T-helper 2 cell treated with Interferon-gamma antibody and Interleukin-4, amounts not matched to agents 5 μg/mL and 100 μg/mL, for 36 hours (primary cell): ENCODE measurements at regions not wholly inside any gene's neighbourhood (a gene's known extent, or its start where the extent isn't known, plus 50 kb on each side); places are given as distances from the start of the nearest gene placed in this dataset.

Experiments
- DNase-seq: peaks from one replicate; pipeline ENCODE4 v3.0.0; 2021; ENCODE audit warnings: low spot score
- H3K27ac Mint-ChIP-seq: one replicate; pipeline ENCODE4 v1.8.0; 2021; ENCODE audit warnings: mild to moderate bottlenecking, mixed read lengths
- H3K27me3 Mint-ChIP-seq: one replicate; pipeline ENCODE4 v1.8.0; 2021; ENCODE audit warnings: low read depth, mixed read lengths
- H3K36me3 Mint-ChIP-seq: one replicate; pipeline ENCODE4 v1.8.0; 2021; ENCODE audit warnings: low read depth, mixed read lengths
- H3K4me1 Mint-ChIP-seq: one replicate; pipeline ENCODE4 v1.8.0; 2021; ENCODE audit warnings: low read depth, mixed read lengths
- H3K4me3 Mint-ChIP-seq: one replicate; pipeline ENCODE4 v1.8.0; 2022; ENCODE audit warnings: mild to moderate bottlenecking, moderate library complexity, mixed read lengths
- H3K9me3 Mint-ChIP-seq: one replicate; pipeline ENCODE4 v1.8.0; 2021; ENCODE audit warnings: mixed read lengths

DNA sequence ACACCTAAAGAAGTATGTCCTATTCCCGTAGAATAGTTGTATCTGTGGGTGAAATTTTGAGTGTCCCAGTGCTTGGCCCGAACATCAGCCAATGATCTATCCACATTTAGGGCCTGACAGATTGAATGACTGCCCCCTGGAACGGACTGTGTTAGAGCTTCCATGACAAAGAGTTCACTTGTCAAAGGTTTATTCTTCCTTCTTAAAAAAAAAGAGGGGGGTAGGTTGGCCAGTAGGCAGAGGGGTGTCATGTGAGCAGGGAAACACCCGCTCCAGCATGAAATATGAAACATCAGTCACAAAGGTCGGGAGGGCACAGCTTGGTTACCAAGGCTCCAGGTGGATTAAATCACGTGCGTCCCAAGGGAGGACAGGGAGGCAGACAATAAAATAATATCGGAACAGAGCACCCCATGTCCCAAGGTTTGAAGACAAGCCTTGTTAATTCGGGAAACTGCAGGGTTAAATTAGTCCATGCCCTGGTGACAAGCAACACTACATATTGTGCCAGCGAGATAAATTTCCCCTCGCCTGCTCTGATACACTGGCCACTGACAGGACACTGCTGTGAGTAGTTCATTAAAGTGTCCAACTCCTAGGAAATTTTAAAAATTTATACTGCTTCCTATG, 401.2 kb downstream of the IRX1 start:
- DNase-seq = no peak
- H3K27me3 Mint-ChIP-seq = no peaks in the 10 kb centered on the region
- H3K4me1 Mint-ChIP-seq = no peaks in the 10 kb centered on the region
- no peak overlapping the region for H3K27ac Mint-ChIP-seq
- H3K36me3 Mint-ChIP-seq = no peaks in the 10 kb centered on the region
- H3K9me3 Mint-ChIP-seq = peaks cover 4% of the 10 kb centered on the region
- H3K4me3 Mint-ChIP-seq = no peak overlapping the region

GRCh38 chr5:3997670-3998069, 402.0 kb downstream of the IRX1 start:
- DNase-seq = no peak
- Mint-ChIP-seq H3K4me1 (no peaks in the 10 kb centered on the region), H3K27ac (no peak overlapping the region), H3K4me3 (no peak overlapping the region), H3K36me3 (no peaks in the 10 kb centered on the region), H3K9me3 (peaks cover 8% of the 10 kb centered on the region), H3K27me3 (no peaks in the 10 kb centered on the region)

GRCh38 chr5:3999929-4000328, 404.3 kb downstream of the IRX1 start:
- H3K27ac Mint-ChIP-seq = no peak overlapping the region
- H3K9me3 Mint-ChIP-seq = peaks cover 8% of the 10 kb centered on the region
- no peaks in the 10 kb centered on the region for H3K36me3 Mint-ChIP-seq
- no peak for DNase-seq
- H3K4me1 Mint-ChIP-seq = no peaks in the 10 kb centered on the region
- no peaks in the 10 kb centered on the region for H3K27me3 Mint-ChIP-seq
- no peak overlapping the region for H3K4me3 Mint-ChIP-seq

GRCh38 chr5:4001004-4001403, 405.4 kb downstream of the IRX1 start:
- DNase-seq = no peak
- Mint-ChIP-seq H3K27me3 (no peaks in the 10 kb centered on the region), H3K4me3 (no peak overlapping the region), H3K27ac (no peak overlapping the region), H3K9me3 (peaks cover 16% of the 10 kb centered on the region), H3K36me3 (no peaks in the 10 kb centered on the region), H3K4me1 (no peaks in the 10 kb centered on the region)

GRCh38 chr5:4001758-4002533, 406.3 kb downstream of the IRX1 start:
- no peak overlapping the region for H3K4me3 Mint-ChIP-seq
- H3K9me3 Mint-ChIP-seq = peaks cover 20% of the 10 kb centered on the region
- no peak overlapping the region for H3K27ac Mint-ChIP-seq
- H3K4me1 Mint-ChIP-seq = no peaks in the 10 kb centered on the region
- H3K27me3 Mint-ChIP-seq = no peaks in the 10 kb centered on the region
- no peak for DNase-seq
- no peaks in the 10 kb centered on the region for H3K36me3 Mint-ChIP-seq

DNA sequence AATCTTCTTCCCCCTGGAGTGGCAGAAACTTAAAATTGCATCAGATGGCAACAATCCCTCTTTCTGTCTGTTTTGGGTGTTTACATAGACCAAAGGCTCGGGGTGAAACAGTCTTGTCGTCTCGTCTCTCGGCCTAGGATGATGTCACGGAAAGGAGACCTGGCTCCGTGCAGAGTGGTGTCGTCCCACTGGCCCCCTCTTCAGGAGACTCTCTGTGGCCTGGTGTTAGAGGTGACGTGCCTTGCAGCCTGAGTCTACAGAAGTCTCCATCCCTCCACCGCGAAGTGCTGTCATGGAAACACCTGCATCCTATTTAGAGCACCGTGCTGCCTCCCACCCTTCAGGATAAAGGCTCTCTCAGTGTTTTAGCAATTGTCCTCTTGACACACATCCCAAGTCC, 409.7 kb downstream of the IRX1 start:
- Mint-ChIP-seq H3K4me1 (no peaks in the 10 kb centered on the region), H3K27ac (no peak overlapping the region), H3K36me3 (no peaks in the 10 kb centered on the region), H3K4me3 (no peak overlapping the region), H3K9me3 (peaks cover 30% of the 10 kb centered on the region), H3K27me3 (no peaks in the 10 kb centered on the region)
- no peak for DNase-seq

GRCh38 chr5:4007001-4007400, 411.4 kb downstream of the IRX1 start:
- no peaks in the 10 kb centered on the region for H3K36me3 Mint-ChIP-seq
- peaks cover 28% of the 10 kb centered on the region for H3K9me3 Mint-ChIP-seq
- H3K27ac Mint-ChIP-seq = no peak overlapping the region
- H3K27me3 Mint-ChIP-seq = no peaks in the 10 kb centered on the region
- no peak overlapping the region for H3K4me3 Mint-ChIP-seq
- no peak for DNase-seq
- H3K4me1 Mint-ChIP-seq = no peaks in the 10 kb centered on the region

DNA sequence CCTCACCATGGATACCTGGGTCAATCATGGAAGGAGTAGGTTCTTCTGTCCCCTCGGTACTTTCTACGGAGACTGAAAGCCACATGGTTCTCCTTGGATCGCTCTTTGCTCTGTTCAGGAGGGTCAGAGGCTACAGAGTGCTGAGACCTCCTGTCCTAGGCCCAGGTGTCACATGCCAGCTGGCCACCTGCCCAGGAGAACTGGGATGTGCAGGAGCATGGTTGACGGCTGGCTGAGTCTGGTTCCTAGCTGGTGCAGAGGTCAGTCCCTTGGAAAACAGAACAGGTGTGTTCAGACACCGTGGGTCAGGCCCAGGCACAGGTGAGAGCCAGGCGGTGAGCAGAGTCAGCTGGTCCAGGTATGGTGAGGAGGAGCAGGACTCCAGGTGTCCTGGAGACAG, 416.3 kb downstream of the IRX1 start:
- Mint-ChIP-seq H3K4me3 (no peak overlapping the region), H3K9me3 (peaks cover 13% of the 10 kb centered on the region), H3K27me3 (no peaks in the 10 kb centered on the region), H3K36me3 (no peaks in the 10 kb centered on the region), H3K27ac (no peak overlapping the region), H3K4me1 (no peaks in the 10 kb centered on the region)
- DNase-seq = no peak

DNA sequence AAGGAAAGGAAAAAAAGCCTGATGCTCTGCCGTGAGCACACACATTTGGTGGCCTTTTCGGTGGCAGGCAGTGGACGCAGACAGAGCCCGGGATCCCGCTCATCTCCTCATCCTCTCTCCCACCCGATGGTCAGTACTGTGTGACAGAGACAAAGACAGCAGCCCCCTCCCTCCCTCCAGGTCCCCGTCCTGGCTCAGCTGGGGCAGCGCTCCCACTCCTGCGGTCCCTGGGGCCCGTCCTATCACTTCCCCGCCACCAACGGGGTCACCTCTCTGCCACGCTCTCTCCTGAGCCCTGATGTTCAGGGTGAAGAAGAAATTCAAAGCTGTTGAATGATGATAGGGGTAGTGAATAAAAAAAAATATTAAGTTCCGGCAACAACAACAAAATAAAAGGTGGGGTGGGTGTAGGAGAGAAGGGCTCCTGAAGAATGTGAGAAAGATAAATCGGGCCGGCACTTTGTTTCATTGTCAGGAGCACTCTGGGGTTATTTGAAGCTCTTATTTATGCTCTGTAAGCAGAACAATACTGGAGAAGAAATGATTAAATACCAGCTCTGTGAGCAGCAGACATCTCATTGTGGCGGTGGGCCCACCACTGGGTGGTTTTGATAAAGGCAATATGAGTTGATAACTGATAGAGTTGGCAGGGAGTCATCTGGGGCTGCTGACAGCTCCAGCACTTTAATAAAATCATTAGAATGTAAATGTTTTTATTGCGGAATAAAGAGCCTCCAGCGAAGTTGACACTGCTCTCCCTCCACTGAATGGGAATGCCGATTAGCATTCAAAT, 417.7 kb downstream of the IRX1 start:
- Mint-ChIP-seq H3K27ac (no peak overlapping the region), H3K36me3 (no peaks in the 10 kb centered on the region), H3K4me1 (no peaks in the 10 kb centered on the region), H3K9me3 (peaks cover 15% of the 10 kb centered on the region), H3K27me3 (no peaks in the 10 kb centered on the region), H3K4me3 (no peak overlapping the region)
- DNase-seq = no peak

DNA sequence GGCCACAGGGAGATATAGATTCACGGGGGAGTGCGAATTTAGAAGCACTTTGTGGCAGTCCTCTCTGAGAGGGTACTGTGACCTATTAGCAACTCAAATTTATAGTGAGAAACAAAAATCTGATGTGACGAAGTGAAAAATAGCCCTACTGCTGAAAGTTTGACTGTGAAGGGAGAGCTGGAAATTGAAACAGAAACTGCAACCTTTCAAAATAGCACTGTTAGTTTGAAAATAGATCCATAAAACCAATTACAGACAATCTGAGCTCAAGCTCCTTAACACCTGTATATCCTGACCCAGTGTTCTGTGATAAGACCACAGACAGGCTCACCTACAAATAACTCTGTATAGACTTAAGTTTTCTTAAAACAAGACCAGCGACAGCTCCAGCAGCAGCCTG, 420.1 kb downstream of the IRX1 start:
- Mint-ChIP-seq H3K4me1 (no peaks in the 10 kb centered on the region), H3K4me3 (no peak overlapping the region), H3K27ac (no peak overlapping the region), H3K9me3 (peaks cover 5% of the 10 kb centered on the region), H3K27me3 (no peaks in the 10 kb centered on the region), H3K36me3 (no peaks in the 10 kb centered on the region)
- DNase-seq = no peak

GRCh38 chr5:4017076-4017803, 421.6 kb downstream of the IRX1 start:
- no peak for DNase-seq
- H3K9me3 Mint-ChIP-seq = peaks cover 5% of the 10 kb centered on the region

GRCh38 chr5:4018007-4018406, 422.4 kb downstream of the IRX1 start:
- Mint-ChIP-seq H3K4me1 (no peaks in the 10 kb centered on the region), H3K27me3 (no peaks in the 10 kb centered on the region), H3K27ac (no peak overlapping the region), H3K9me3 (peaks cover 5% of the 10 kb centered on the region), H3K36me3 (no peaks in the 10 kb centered on the region), H3K4me3 (no peak overlapping the region)
- no peak for DNase-seq

More at GRCh38 chr5:4017076-4017803, 421.6 kb downstream of the IRX1 start:
- Mint-ChIP-seq H3K4me3 (no peak overlapping the region), H3K27ac (no peak overlapping the region), H3K27me3 (no peaks in the 10 kb centered on the region), H3K4me1 (no peaks in the 10 kb centered on the region), H3K36me3 (no peaks in the 10 kb centered on the region)

- Mint-ChIP-seq H3K9me3 (peaks cover 5% of the 10 kb centered on the region), H3K27ac (no peak overlapping the region), H3K4me3 (no peak overlapping the region), H3K4me1 (no peaks in the 10 kb centered on the region), H3K36me3 (no peaks in the 10 kb centered on the region), H3K27me3 (no peaks in the 10 kb centered on the region)
- no peak for DNase-seq
These were observed 423.6 kb downstream of the IRX1 start for GRCh38 chr5:4019009-4019769.
